ENCODE measurements at regions not wholly inside any gene's neighbourhood (a gene's known extent, or its start where the extent isn't known, plus 50 kb on each side); places are given as distances from the start of the nearest gene placed in this dataset.
A peak's percentile ranks its signal among the peaks of the same experiment; 100 is the strongest.

DNA sequence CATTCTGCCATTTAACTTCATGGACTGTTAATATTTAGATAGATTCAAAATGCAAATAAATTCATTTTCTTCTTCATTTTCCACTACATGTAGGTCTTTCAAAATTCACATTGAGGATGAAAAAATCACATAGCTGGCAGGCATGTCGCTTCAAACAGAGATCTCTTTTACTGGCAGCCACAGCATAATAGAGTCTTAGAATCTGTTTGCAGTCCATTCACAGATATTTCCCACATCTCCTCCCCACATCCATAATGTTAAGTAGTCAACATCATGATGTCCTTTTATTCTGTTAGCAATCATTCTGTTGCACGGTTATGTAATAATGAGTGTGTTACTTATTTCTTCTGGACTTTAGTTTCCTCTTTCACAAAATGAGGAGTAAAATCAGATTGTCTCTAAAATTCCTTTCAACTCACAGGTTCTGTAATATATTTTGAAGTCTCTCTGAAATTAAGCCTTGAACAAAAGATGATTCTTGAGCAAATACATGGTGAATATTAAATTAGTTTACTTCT is 257.5 kb upstream of the SNX7 start:
- no peaks in the 10 kb centered on the region for H3K27me3 ChIP-seq (ENCODE audit: insufficient read depth, poor library complexity, severe bottlenecking)
- no peak overlapping the region for H3K4me3 ChIP-seq (ENCODE audit: severe bottlenecking)
- TF ChIP-seq, protein P1, sequence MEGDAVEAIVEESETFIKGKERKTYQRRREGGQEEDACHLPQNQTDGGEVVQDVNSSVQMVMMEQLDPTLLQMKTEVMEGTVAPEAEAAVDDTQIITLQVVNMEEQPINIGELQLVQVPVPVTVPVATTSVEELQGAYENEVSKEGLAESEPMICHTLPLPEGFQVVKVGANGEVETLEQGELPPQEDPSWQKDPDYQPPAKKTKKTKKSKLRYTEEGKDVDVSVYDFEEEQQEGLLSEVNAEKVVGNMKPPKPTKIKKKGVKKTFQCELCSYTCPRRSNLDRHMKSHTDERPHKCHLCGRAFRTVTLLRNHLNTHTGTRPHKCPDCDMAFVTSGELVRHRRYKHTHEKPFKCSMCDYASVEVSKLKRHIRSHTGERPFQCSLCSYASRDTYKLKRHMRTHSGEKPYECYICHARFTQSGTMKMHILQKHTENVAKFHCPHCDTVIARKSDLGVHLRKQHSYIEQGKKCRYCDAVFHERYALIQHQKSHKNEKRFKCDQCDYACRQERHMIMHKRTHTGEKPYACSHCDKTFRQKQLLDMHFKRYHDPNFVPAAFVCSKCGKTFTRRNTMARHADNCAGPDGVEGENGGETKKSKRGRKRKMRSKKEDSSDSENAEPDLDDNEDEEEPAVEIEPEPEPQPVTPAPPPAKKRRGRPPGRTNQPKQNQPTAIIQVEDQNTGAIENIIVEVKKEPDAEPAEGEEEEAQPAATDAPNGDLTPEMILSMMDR (IDR thresholded peaks at IDR 0.05; ENCODE audit: poor library complexity, severe bottlenecking) = no peak
- ATAC-seq (ENCODE audit: low read depth) (no peak), DNase-seq (ENCODE audit: low spot score) (no peak)
- no peaks in the 10 kb centered on the region for H3K9me3 ChIP-seq (ENCODE audit: severe bottlenecking)
- H3K4me1 ChIP-seq (ENCODE audit: insufficient read depth, poor library complexity, severe bottlenecking) = no peaks in the 10 kb centered on the region
- no peaks in the 10 kb centered on the region for H3K36me3 ChIP-seq (ENCODE audit: low read depth)
- no peak overlapping the region for H3K27ac ChIP-seq (ENCODE audit: poor library complexity, severe bottlenecking)

DNA sequence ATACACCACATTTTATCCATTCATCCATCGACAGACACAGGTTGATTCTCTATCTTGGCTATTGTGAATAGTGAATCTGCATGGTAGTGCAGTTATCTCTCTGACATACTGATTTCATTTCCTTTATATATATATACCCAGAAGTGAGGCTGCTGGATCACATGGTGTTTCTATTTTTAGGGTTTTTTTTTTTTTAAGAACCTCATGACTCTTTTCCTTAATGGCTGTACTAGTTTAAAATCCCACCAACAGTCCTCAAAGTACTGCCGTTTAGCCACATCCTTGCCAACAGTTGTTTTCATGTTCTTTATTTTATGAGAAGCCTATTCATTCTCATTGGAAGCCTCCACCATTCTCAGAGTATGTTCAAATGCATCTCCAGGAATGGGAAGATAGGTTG is 258.7 kb upstream of the SNX7 start:
- TF ChIP-seq, protein P1 (IDR thresholded peaks at IDR 0.05; ENCODE audit: poor library complexity, severe bottlenecking) = no peak
- ATAC-seq (ENCODE audit: low read depth) (no peak), DNase-seq (ENCODE audit: low spot score) (no peak)
- Histone ChIP-seq H3K27me3 (ENCODE audit: insufficient read depth, poor library complexity, severe bottlenecking) (no peaks in the 10 kb centered on the region), H3K27ac (ENCODE audit: poor library complexity, severe bottlenecking) (no peak overlapping the region), H3K4me1 (ENCODE audit: insufficient read depth, poor library complexity, severe bottlenecking) (no peaks in the 10 kb centered on the region), H3K36me3 (ENCODE audit: low read depth) (no peaks in the 10 kb centered on the region), H3K9me3 (ENCODE audit: severe bottlenecking) (no peaks in the 10 kb centered on the region), H3K4me3 (ENCODE audit: severe bottlenecking) (no peak overlapping the region)

DNA sequence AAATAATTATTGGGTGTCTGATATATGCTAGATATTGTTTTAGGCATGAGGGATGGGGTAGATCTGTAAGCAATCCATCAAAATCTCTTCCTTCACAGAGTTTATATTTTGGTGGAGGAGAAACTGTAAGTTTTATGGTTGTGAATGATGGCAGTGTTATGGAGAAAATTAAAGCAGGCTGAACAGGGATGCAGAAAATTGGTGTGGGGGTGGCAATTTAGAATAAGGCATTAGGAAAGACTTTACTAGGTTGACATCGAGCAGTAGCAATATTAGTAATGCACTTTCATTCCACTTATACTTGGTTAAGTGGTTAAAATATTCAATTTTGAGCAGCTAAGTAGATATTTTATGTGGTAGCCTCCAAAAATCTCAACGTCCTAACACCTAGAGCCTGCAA is 261.1 kb upstream of the SNX7 start:
- ATAC-seq (ENCODE audit: low read depth) = no peak
- Histone ChIP-seq H3K9me3 (ENCODE audit: severe bottlenecking) (no peaks in the 10 kb centered on the region), H3K4me3 (ENCODE audit: severe bottlenecking) (no peak overlapping the region), H3K4me1 (ENCODE audit: insufficient read depth, poor library complexity, severe bottlenecking) (no peaks in the 10 kb centered on the region), H3K36me3 (ENCODE audit: low read depth) (no peaks in the 10 kb centered on the region), H3K27ac (ENCODE audit: poor library complexity, severe bottlenecking) (no peak overlapping the region), H3K27me3 (ENCODE audit: insufficient read depth, poor library complexity, severe bottlenecking) (no peaks in the 10 kb centered on the region)
- TF ChIP-seq, protein P1 (IDR thresholded peaks at IDR 0.05; ENCODE audit: poor library complexity, severe bottlenecking) = no peak
- no peak for DNase-seq (ENCODE audit: low spot score)

DNA sequence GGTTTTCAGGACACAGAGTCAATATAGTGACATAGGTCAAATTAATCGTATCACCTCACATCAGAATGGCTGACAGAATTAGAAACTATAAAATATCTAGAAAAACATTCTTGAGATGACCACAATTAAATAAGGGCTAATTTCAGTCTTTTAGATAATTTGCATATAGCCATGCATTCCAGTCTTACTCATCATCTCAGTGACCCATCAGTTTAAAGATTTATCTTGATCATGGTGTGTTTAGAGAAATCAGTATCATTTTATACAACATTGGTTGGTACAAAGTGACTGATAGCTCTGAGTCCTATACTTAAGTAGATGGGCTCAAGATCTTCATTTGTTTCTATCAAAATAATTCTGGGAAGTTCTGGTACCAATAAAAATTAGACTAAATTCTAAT is 262.3 kb upstream of the SNX7 start:
- no peak overlapping the region for H3K4me3 ChIP-seq (ENCODE audit: severe bottlenecking)
- H3K4me1 ChIP-seq (ENCODE audit: insufficient read depth, poor library complexity, severe bottlenecking) = no peaks in the 10 kb centered on the region
- TF ChIP-seq, protein P1 (IDR thresholded peaks at IDR 0.05; ENCODE audit: poor library complexity, severe bottlenecking) = no peak

DNA sequence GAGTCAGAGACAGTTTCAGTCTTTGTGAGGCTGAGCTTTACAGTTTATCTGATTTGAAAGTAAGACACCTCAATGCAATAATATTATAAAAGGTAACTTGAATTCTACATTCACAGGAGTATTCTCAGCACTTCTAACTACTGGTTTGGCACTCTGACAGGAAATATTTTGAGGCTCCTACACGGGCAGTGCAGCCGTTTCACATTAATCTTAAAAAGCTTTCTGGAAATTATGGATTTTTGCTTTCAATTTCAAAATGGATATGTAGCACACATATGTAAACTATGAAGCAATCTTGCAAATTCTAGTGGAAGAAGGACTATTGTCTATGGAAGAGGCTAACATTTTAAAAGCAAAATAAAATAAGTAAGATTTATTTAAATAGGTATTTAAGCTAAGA is 262.9 kb upstream of the SNX7 start:
- Histone ChIP-seq H3K36me3 (ENCODE audit: low read depth) (no peaks in the 10 kb centered on the region), H3K27ac (ENCODE audit: poor library complexity, severe bottlenecking) (no peak overlapping the region), H3K27me3 (ENCODE audit: insufficient read depth, poor library complexity, severe bottlenecking) (no peaks in the 10 kb centered on the region), H3K4me1 (ENCODE audit: insufficient read depth, poor library complexity, severe bottlenecking) (no peaks in the 10 kb centered on the region), H3K4me3 (ENCODE audit: severe bottlenecking) (no peak overlapping the region), H3K9me3 (ENCODE audit: severe bottlenecking) (no peaks in the 10 kb centered on the region)
- DNase-seq (ENCODE audit: low spot score) (no peak), ATAC-seq (ENCODE audit: low read depth) (no peak)
- TF ChIP-seq, protein P1 (IDR thresholded peaks at IDR 0.05; ENCODE audit: poor library complexity, severe bottlenecking) = no peak

More for the DNA sequence above, 262.3 kb upstream of the SNX7 start:
- Histone ChIP-seq H3K36me3 (ENCODE audit: low read depth) (no peaks in the 10 kb centered on the region), H3K27me3 (ENCODE audit: insufficient read depth, poor library complexity, severe bottlenecking) (no peaks in the 10 kb centered on the region), H3K9me3 (ENCODE audit: severe bottlenecking) (no peaks in the 10 kb centered on the region), H3K27ac (ENCODE audit: poor library complexity, severe bottlenecking) (no peak overlapping the region)
- ATAC-seq (ENCODE audit: low read depth) = peak; percentile 41; the same call in 1 of the 3 replicates
- DNase-seq (ENCODE audit: low spot score) = no peak

All from RWPE2 (cell line).